Right lobe of liver (tissue), 4 donors: ENCODE measurements at regions not wholly inside any gene's neighbourhood (a gene's known extent, or its start where the extent isn't known, plus 50 kb on each side); places are given as distances from the start of the nearest gene placed in this dataset.

ENCODE experiments used
- POLR2A ChIP-seq: fragments of 450-650 bp; IDR thresholded peaks from one replicate; pipeline ENCODE4 v1.6.1; 2017; ENCODE audit warnings: antibody characterized with exemption, mild to moderate bottlenecking
- TF ChIP-seq, protein P1 (sequence below), 4 donors: fragments of 200-600 bp in 3 of 4; fragments of 450-650 bp in 1 of 4; IDR thresholded peaks; one replicate each; pipeline versions ENCODE4 v1.5.1 to v1.8.0; 2016 to 2022; ENCODE audit warnings: antibody characterized with exemption in 4 of 4, mild to moderate bottlenecking in 2 of 4
- donor health status: DM: no; HTN: no; CAD: no.
- donor health status: DM: no; HTN: no; CAD: no.
- donor health status: DM: no; HTN: yes; CAD: no.

DNA sequence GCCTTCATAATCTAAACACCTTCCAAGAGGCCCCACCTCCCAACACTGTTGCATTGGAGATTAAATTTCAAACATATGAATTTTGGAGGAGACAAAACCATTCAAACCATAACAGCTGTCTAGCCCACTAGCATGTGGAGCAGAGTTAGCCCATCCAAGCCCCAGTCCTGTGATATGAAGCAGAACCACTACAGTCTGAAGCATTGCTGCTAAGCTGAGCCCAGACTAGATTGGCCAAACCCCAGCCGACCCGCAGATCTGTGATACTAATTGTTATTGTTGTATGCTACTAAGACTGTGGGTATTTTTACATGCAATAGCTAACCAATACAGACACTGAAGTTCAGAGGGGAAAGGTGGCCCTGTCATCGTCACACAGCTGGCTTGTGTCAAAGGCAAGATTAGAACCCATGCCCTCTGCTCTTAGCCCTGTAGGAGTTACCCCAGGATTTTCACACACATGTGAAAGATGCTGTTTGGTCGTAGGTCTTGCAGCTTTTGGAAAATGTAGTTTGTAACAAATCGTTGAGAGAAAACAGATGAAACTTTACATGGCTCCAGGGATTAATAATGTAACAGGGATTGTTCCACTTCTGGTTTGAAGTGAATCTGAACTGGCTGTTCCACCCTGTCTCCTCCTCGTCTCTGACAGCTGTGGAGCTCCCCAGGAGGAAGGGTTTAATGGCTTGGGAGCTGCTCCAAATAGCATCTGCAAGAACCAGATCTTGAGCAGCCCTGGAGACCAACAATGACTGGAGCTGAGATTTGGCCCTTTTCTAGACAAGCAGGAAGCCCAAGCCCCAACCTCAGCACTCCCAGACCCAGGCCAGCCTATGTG lies 517.5 kb downstream of the MID1IP1 start:
- TF ChIP-seq, protein P1, sequence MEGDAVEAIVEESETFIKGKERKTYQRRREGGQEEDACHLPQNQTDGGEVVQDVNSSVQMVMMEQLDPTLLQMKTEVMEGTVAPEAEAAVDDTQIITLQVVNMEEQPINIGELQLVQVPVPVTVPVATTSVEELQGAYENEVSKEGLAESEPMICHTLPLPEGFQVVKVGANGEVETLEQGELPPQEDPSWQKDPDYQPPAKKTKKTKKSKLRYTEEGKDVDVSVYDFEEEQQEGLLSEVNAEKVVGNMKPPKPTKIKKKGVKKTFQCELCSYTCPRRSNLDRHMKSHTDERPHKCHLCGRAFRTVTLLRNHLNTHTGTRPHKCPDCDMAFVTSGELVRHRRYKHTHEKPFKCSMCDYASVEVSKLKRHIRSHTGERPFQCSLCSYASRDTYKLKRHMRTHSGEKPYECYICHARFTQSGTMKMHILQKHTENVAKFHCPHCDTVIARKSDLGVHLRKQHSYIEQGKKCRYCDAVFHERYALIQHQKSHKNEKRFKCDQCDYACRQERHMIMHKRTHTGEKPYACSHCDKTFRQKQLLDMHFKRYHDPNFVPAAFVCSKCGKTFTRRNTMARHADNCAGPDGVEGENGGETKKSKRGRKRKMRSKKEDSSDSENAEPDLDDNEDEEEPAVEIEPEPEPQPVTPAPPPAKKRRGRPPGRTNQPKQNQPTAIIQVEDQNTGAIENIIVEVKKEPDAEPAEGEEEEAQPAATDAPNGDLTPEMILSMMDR (IDR thresholded peaks at IDR 0.05): no peak
- TF ChIP-seq POLR2A: no peak
